ENCODE measurements at regions not wholly inside any gene's neighbourhood (a gene's known extent, or its start where the extent isn't known, plus 50 kb on each side); places are given as distances from the start of the nearest gene placed in this dataset.

DNA sequence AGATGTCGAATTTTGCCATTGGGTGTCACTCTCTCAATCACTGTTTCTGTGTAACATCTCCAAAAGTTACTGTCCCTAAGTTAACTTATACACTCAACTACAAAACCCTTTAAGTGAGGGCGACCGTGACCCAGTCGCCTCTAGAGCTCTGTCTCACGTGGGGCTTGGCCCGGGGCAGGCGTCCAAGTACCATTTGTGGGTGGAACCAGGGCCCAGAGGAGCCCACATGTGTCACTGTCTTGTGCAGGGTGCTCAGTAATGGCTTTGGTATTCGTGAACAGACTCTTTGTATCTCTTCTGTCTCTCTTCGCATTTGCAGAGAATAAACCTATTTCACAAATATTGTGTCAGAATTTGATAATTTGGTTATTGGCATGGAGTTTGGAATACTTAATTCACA is 109.9 kb upstream of the THBS2 start:
- TF ChIP-seq, protein P1, sequence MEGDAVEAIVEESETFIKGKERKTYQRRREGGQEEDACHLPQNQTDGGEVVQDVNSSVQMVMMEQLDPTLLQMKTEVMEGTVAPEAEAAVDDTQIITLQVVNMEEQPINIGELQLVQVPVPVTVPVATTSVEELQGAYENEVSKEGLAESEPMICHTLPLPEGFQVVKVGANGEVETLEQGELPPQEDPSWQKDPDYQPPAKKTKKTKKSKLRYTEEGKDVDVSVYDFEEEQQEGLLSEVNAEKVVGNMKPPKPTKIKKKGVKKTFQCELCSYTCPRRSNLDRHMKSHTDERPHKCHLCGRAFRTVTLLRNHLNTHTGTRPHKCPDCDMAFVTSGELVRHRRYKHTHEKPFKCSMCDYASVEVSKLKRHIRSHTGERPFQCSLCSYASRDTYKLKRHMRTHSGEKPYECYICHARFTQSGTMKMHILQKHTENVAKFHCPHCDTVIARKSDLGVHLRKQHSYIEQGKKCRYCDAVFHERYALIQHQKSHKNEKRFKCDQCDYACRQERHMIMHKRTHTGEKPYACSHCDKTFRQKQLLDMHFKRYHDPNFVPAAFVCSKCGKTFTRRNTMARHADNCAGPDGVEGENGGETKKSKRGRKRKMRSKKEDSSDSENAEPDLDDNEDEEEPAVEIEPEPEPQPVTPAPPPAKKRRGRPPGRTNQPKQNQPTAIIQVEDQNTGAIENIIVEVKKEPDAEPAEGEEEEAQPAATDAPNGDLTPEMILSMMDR (conservative IDR thresholded peaks at IDR 0.05): no peak
- no peak for TF ChIP-seq EZH2 (IDR thresholded peaks at IDR 0.05; ENCODE audit: low read depth)
